DOHH2 (cell line): ENCODE measurements at regions not wholly inside any gene's neighbourhood (a gene's known extent, or its start where the extent isn't known, plus 50 kb on each side); places are given as distances from the start of the nearest gene placed in this dataset.
"Not testable (repeated sequence)": the region's sequence is repeated elsewhere in the genome, so short reads cannot be mapped to it uniquely, and the experiment has no call there.

Experiments used
- H3F3A ChIP-seq: fragments of 200-600 bp; sonication (generic), shearing (Covaris generic); 2 replicates; pipeline ENCODE4 v1.6.0; 2016; ENCODE audit warnings: antibody characterized with exemption, mild to moderate bottlenecking; ENCODE audit not compliant: control insufficient read depth, insufficient read depth
- H3K27ac ChIP-seq: fragments of 200-600 bp; sonication (generic); 2 replicates; pipeline ENCODE4 v1.5.1; 2014; ENCODE audit warnings: low read depth, mild to moderate bottlenecking, low read length, moderate library complexity
- H3K27me3 ChIP-seq: fragments of 200-600 bp; sonication (generic); 2 replicates; pipeline ENCODE4 v1.6.1; 2014; ENCODE audit warnings: mild to moderate bottlenecking, low read length, mixed read lengths; ENCODE audit not compliant: control insufficient read depth
- H3K36me3 ChIP-seq: fragments of 200-600 bp; sonication (generic); 2 replicates; pipeline ENCODE4 v1.6.1; 2014; ENCODE audit warnings: mild to moderate bottlenecking, low read length, moderate library complexity, mixed read lengths; ENCODE audit not compliant: control insufficient read depth
- H3K4me1 ChIP-seq: fragments of 200-600 bp; sonication (generic); 2 replicates; pipeline ENCODE4 v1.6.1; 2014; ENCODE audit warnings: mild to moderate bottlenecking, low read length, mixed read lengths; ENCODE audit not compliant: control insufficient read depth
- H3K4me2 ChIP-seq: fragments of 200-600 bp; sonication (generic); 2 replicates; pipeline ENCODE4 v1.6.0; 2014; ENCODE audit warnings: mild to moderate bottlenecking, low read length, moderate library complexity
- H3K4me3 ChIP-seq: fragments of 200-600 bp; sonication (generic); 2 replicates; pipeline ENCODE4 v1.5.1; 2014; ENCODE audit warnings: mild to moderate bottlenecking, low read length, mixed read lengths
- H3K79me2 ChIP-seq: fragments of 200-600 bp; sonication (generic); 2 replicates; pipeline ENCODE4 v1.6.1; 2014; ENCODE audit warnings: mild to moderate bottlenecking, low read length, mixed read lengths; ENCODE audit not compliant: control insufficient read depth
- H3K9me2 ChIP-seq: fragments of 200-600 bp; sonication (generic); replicated peaks from 2 replicates; pipeline ENCODE4 v1.6.1; 2014; ENCODE audit warnings: mild to moderate bottlenecking, low read length, mixed read lengths; ENCODE audit not compliant: control insufficient read depth
- H3K9me3 ChIP-seq: fragments of 200-600 bp; sonication (generic); 2 replicates; pipeline ENCODE4 v1.6.1; 2014; ENCODE audit warnings: antibody characterized with exemption, low read length, mixed read lengths; ENCODE audit not compliant: control insufficient read depth, insufficient read depth
- H4K20me1 ChIP-seq: fragments of 200-600 bp; sonication (generic); 2 replicates; pipeline ENCODE4 v1.6.0; 2014; ENCODE audit warnings: low read depth, mild to moderate bottlenecking, antibody characterized with exemption, low read length, moderate library complexity; ENCODE audit not compliant: control insufficient read depth, insufficient read depth

DNA sequence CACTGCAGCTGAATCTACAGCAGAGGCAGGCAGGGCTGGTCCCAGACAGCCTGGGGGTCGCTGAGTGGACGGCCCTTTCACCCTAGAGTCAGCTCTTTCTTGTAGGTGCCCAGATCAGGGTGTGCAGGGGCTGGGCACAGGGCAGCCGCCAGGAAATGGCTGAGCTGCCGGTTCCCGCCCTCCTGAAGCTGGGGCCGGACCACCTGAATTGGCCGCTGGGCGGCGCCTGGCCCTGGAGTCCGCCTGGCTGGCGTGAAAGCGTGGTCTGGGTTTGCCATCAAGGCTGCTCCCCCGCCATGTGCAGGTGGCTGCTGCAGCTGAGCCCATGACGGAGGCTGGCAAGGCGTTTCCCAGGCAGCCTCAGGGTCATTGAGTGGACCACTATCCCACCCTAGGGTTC lies 85.7 kb downstream of the POTEM start:
- H3K4me3 ChIP-seq, H3K9me3 ChIP-seq, H3K9me2 ChIP-seq, H3K4me2 ChIP-seq, H3K27me3 ChIP-seq, H3F3A ChIP-seq, H3K27ac ChIP-seq, H4K20me1 ChIP-seq, H3K36me3 ChIP-seq, H3K4me1 ChIP-seq, H3K79me2 ChIP-seq: not testable (repeated sequence)

DNA sequence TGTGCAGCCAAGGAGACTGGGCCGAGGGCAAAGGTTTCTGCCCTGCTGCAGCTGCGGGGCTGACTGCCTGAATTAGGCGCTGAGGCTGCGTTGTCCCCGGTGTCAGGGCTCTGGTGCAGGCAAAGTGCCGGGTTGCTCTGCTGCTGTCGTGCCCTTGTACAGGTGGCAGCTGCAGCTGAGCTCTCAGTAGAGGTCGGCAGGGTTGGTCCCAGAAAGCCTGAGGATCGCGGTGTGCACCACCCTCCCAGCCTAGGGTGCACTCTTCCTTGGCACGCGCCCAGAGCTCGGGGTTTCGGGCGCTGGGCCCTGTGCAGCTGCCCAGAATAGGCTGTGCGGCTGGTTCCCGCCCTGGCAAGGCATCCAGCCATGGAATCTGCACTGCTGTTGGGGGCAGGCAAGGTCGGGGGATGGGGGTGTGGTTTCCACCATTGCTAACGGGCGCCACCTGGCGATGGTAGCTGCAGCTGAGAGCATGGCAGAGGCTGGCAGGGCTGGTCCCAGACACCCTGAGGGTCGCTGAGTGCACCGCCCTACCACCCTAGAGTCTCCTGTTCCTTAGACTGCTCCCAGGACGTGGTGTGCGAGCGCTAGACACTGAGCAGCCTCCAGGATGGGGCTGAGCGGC lies 86.3 kb downstream of the POTEM start:
- not testable (repeated sequence) for H3F3A ChIP-seq, H3K4me3 ChIP-seq, H3K27ac ChIP-seq, H3K4me2 ChIP-seq, H3K9me3 ChIP-seq, H3K27me3 ChIP-seq, H3K79me2 ChIP-seq, H3K36me3 ChIP-seq, H3K9me2 ChIP-seq, H3K4me1 ChIP-seq, H4K20me1 ChIP-seq

DNA sequence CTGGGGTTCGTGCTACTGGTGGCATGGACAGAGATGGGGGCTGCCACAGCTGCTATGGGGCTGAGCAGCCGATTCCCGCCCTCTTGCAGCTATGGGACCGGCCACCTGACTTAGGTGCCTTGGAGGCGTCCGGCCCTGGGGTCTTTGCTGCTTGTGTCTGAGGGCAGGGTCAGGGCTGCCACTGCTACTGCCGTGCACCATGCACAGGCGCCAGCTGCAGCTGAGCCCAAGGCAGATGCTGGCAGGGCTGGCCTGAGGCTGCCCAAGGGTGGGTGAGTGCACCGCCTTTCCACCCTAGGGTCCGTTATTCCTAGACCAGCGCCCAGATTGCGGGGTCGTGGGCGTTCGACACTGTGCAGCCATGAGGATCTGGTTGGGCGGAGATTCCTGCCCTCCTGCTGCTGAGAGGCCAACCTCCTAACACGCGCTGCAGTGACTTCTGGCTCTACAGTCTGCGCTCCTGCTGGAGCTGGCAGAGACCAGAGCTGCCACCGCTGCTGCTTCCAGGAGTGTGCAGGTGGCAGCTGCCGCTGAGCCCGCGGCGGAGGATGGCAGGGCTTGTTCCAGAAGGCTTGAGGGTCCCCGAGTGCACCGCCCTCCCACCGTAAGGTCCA lies 87.0 kb downstream of the POTEM start:
- H3K27ac ChIP-seq, H3K4me2 ChIP-seq, H3K27me3 ChIP-seq, H3K4me1 ChIP-seq, H3K79me2 ChIP-seq, H3K9me3 ChIP-seq, H3K4me3 ChIP-seq, H3K36me3 ChIP-seq, H3K9me2 ChIP-seq, H4K20me1 ChIP-seq, H3F3A ChIP-seq: not testable (repeated sequence)

DNA sequence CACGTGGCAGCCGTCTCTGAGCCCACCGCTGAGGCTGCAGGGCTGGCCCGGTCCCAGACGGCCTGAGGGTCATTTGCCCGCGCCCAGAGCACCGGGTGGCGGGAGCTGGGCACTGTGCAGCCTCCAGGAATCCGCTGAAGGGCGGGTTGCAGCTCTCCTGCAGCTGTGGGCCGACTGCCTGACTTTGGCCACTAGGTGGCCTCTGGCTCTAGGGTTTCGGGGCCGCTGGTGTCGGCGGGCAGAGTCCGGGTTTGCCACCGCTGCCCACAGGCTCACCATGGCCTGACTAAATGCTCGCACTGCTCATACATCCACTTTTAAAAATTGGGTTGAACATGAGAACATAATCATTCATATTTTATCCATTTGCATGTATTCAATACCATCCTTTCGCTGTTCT lies 87.7 kb downstream of the POTEM start:
- H3K27me3 ChIP-seq, H3K4me2 ChIP-seq, H3K4me1 ChIP-seq, H3K9me2 ChIP-seq, H3K27ac ChIP-seq, H4K20me1 ChIP-seq, H3F3A ChIP-seq, H3K9me3 ChIP-seq, H3K79me2 ChIP-seq, H3K36me3 ChIP-seq, H3K4me3 ChIP-seq: not testable (repeated sequence)

DNA sequence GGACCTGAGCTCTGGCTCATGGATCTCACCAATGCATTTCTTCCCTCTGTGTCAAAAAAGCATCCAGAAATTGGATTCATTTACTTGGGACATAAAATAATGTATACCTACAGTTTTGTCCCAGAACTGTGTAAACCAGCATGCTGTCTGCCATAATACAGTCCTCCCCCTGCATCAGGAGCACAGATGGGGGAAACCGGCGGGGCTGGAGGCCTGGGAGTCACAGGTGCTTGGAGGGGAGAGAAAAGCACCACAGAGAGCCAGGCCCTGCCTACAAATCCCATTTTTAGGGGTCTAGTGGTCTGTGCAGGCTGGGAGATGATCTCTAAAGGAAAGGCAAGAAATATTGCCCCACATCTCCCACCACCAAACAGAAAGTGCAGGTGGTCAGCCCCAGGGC lies 91.8 kb downstream of the POTEM start:
- H3K4me1 ChIP-seq, H3K4me2 ChIP-seq, H3K9me2 ChIP-seq, H3K27ac ChIP-seq, H3K4me3 ChIP-seq, H3K27me3 ChIP-seq, H4K20me1 ChIP-seq, H3F3A ChIP-seq, H3K9me3 ChIP-seq, H3K36me3 ChIP-seq, H3K79me2 ChIP-seq: not testable (repeated sequence)

DNA sequence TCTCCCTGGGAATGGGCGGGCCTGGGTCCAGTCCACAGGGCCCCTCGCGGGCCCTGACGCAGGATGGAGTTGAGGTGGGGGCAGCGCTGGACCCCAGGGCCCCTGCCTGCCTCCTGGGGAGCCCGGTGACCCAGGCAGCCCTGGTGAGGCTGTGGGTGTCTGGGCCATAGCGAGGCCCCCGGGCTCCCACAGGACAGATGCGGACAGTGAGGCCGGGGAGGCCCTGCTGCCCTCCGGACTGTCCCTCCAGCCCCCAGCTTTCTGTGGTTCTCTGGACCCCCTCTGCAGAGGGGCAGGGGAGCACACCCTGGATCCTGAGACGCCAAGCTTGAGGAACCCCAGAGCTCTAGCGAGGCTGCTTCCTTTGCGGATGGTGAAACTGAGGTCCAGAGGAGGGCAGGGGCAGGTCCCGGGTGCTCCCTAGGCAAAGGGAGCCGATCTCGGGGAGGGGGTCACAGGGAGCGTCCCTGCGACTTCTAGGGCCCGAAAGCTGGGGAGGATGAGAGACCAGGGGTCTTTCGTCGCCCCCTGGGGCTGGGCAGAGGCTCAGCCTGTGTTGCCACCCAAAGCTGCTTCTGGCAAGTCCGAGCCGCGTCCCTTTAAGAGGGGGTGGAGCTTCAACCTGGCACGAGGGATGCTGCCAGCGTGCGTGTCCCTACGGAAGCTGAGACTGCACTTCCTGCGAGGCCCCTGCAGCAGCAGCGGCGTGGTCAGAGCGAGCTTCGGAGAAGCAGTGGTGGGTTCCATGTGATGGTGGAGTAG lies 94.6 kb downstream of the POTEM start:
- H3K9me2 ChIP-seq, H3K4me1 ChIP-seq, H3K27ac ChIP-seq, H3K79me2 ChIP-seq, H3K36me3 ChIP-seq, H3K9me3 ChIP-seq, H3K27me3 ChIP-seq, H3K4me3 ChIP-seq, H4K20me1 ChIP-seq, H3K4me2 ChIP-seq, H3F3A ChIP-seq: not testable (repeated sequence)

DNA sequence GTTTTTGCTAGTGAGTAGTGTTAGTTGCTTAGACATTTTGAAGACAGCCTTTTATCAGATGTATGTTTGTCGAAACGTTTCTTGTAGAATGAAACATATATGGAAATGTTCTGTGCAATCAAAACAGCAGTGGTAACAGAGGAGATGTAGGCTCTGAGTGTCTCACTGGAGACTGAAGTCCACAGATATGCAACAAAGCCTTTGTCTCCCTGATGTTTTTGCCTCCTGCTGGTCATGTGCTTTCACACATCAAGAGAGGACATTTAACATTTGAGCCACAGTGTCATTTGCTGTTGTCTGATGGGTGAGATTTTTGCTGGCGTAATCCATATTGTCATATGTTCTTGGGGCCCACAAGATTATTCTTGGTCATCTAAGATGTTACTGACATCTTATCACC lies 101.7 kb downstream of the POTEM start:
- not testable (repeated sequence) for H3K9me3 ChIP-seq, H3F3A ChIP-seq, H3K27me3 ChIP-seq, H3K27ac ChIP-seq, H3K4me3 ChIP-seq, H3K36me3 ChIP-seq, H3K79me2 ChIP-seq, H3K4me2 ChIP-seq, H3K4me1 ChIP-seq, H4K20me1 ChIP-seq, H3K9me2 ChIP-seq

DNA sequence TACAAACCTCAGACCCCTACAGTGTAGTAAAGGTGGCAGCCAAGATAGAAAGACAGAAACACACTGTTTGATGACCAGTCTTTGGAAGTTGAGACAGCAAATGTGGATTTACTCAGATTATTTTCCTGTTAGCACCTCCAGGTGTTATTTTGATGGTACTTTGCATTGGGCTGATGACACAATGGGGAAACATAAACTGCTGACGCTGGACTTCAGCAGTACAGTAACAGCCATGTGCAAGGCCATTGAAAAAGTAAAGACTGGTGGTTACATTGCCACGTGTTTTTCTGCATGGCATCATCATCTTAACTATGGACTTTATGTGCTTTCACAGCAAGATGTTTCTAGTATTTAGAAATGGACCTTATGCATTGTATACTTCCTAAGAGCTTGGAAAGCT lies 105.3 kb downstream of the POTEM start:
- not testable (repeated sequence) for H3K4me1 ChIP-seq

More for the DNA sequence above, 105.3 kb downstream of the POTEM start:
- H3K9me3 ChIP-seq, H3K4me2 ChIP-seq, H3K36me3 ChIP-seq, H3K27ac ChIP-seq, H3F3A ChIP-seq, H3K4me3 ChIP-seq, H3K79me2 ChIP-seq, H3K27me3 ChIP-seq, H3K9me2 ChIP-seq, H4K20me1 ChIP-seq: not testable (repeated sequence)
